HG02610 (cell line): ENCODE measurements at regions not wholly inside any gene's neighbourhood (a gene's known extent, or its start where the extent isn't known, plus 50 kb on each side); places are given as distances from the start of the nearest gene placed in this dataset.
"Not testable (repeated sequence)": the region's sequence is repeated elsewhere in the genome, so short reads cannot be mapped to it uniquely, and the experiment has no call there.

Experiments
- ATAC-seq: cut with Tn5 transposase; IDR thresholded peaks from one replicate; pipeline ENCODE4 v1.9.1; 2021; ENCODE audit warnings: mild to moderate bottlenecking, moderate library complexity; ENCODE audit not compliant: unreplicated experiment

- ATAC-seq = not testable (repeated sequence)
Measured at GRCh38 chr2:13334071-13334470, 617.3 kb downstream of the TRIB2 start.

DNA sequence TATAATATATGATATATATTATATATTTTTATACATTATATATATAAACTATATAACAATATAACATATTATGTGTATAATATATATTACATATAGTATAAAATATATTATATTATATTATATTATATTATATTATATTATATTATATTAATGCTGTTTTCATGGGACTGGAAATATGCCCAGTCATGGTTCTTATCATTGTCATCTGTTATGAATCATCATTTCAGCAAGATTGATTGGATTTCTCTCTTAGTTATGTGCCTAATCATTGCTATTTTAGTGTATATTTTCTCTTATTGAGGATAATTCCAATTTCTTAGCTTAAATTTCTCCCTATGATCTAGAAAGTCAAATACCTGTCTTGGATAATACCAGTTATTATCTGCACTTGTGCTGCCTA, 617.8 kb downstream of the TRIB2 start:
- ATAC-seq = no peak

DNA sequence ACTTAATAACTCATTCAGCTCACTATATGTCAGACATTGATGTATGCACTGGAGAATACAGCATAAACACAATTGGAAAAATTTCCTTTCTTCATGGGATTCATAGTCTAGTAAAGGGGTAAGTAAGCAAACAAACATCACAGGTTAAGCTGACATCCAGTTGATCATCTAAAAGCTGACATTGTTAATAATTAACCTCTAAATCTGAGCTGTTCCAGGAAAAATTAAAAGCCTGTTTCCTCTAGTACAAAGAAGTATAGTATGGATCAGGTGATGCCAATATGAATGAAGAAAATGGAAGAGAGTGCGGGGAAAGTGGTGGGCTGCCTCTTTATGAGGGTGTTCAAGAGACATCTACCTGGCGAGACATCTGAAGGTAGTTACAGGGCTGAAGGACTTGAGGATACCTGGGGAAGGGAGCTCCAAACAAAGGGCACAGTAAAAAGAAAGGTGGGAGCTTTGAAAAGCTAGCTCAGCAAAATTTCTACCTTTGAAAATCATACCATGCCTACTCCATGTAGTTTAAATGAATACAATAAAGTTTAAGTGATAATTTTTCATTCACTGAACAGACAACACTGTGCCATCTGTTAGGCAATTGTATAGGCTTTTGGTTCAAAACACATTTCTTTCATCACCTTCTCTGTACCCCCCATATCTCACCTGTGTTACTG, 619.3 kb downstream of the TRIB2 start:
- no peak for ATAC-seq

DNA sequence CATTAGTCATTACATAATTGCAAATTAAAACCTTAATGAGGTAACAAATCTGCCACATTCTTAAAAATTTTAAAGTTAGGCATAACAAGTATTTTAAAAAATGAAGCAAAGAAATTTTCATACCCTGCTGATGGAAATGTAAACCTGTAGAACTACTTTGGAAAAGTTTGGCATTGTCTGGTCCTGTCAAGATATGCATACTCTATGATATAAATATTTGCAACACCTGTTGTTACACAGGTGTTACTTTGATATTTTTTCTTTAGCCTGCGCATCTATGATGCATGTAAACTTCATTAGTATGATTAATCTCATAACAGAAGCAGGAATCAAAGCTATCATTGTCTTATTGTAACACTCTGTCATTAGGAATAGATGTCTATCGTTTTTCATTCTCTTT, 634.3 kb downstream of the TRIB2 start:
- ATAC-seq = no peak

- ATAC-seq = no peak
Measured at GRCh38 chr2:13353083-13353482, 636.3 kb downstream of the TRIB2 start.

DNA sequence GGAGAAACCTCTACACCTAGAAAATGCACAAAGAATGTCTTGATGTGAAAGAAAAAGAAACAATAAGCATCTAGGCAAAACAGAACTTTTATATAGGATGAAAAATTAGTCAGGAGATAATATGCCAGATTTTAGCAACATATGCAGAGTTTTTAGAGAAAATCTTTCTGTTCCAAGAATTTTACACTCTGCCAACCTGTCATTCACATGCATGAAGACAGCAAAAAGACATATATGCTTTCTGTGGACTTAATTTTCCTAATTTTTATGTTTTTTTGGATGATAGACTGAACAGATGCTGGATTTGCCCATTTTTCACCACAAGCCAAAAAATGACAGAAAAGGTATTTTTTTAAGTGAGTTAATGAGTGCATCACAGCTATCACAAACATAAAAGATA, 637.3 kb downstream of the TRIB2 start:
- ATAC-seq = no peak

- ATAC-seq = not testable (repeated sequence)
Measured at GRCh38 chr2:13381928-13382327, 665.2 kb downstream of the TRIB2 start.

DNA sequence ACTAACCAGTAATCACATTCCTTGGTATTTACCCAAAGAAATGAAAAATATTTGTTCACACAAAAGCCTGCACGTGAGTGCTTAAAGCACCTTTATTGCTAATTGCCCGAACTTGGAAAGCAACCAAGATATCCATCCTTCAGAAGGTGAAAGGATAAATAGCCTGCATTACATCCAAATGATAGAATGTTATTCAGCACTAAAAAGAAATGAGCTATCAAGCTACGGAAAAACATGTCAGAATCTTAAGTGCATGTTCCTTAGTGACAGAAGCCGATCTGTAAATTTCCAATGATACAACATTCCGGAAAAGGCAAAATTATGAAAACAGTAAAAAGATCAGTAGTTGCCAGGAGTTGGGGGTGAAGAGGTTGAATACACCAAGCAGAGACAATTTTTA, 672.4 kb downstream of the TRIB2 start:
- ATAC-seq = not testable (repeated sequence)

GRCh38 chr2:13390676-13391075, 673.9 kb downstream of the TRIB2 start:
- no peak for ATAC-seq

DNA sequence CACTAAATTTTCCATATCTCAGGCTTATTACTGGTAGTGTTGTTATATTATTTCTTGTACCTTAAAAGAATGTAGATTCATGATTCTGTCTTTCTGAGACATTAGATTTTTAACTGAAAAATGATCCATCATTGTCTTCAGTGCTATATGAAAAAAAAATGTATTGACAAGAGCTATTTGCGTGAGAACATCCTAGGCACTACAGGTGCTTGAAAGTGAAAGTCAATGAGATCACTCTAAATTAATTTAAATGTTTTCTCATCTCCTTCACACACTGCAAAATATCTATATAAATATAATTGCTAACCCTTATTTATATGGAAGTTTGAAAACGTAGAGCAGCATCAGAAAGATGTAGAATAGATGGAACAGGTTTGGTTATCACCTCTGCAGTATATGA, 684.6 kb downstream of the TRIB2 start:
- ATAC-seq = no peak

- no peak for ATAC-seq
Measured at GRCh38 chr2:13413989-13414388, 697.3 kb downstream of the TRIB2 start.

DNA sequence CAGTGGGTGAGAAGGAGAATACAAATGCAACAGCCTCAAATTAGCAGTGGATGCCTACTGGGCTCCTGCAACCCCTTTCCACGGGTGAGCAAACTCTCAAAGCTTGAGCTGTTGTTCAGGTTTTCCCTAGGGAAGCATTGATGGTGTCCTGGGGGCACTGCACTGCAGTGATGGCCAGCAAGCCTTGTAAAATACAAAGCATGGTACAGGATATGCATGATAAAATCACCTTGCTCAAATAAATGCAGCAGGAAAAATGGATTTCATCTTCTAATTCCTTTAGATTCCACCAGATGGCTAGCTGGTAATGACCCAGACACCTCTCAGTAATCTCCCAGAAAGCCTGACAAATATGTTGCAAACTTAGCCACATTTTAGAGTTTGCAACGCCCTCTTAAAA, 698.2 kb downstream of the TRIB2 start:
- no peak for ATAC-seq

GRCh38 chr2:13433954-13434353, 717.2 kb downstream of the TRIB2 start:
- ATAC-seq = no peak

DNA sequence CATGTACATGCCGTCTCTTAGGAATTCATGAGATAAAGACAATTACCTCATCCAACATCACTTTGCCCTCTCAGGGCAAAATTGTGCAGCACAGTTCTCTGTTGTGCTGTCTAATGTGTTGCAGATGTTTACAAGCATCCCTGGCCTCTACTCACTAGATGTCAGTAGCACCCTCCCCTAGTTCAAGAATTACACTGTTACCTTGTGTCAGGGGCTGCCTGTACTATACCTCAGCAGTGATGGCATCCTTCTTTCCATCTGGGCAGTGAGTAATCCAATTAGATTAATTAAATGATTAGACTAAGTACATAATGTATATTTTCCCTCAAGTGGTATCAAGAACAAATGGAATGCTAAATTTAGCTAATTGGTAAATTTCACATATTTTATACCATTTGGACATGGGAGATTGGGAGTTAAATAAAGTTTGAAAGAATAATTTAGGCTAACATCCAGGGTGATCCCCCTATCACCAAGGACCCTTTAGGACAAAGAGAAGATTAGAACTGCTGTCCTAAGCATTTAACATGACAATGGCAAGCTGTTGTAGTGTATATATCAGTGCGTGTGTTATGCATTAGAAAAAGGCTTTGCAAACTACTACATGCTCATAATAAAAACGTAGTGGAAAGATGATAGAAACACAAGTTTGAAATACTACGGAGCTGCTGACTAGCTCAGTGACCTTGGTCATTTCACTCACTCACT, 727.0 kb downstream of the TRIB2 start:
- ATAC-seq = peak; percentile 89

GRCh38 chr2:13462464-13462863, 745.7 kb downstream of the TRIB2 start:
- ATAC-seq = no peak

DNA sequence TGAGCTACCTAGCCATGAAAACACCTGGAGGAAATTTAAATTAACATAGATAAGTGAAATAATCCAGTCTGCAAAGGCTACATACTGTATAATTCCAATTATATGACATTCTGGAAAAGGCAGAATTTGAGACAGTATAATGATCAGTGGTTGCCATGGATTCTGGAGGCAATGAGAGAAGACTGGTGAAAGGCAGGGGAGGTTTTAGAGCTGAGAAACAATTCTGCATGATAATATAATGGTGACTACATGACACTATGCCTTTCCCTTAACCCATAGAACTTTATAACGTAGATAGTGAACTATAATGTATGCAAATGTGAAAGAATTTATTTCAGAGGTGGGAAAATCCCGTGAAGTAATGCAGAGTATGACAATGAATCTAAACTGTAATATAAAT, 749.3 kb downstream of the TRIB2 start:
- ATAC-seq = no peak

GRCh38 chr2:13474538-13474937, 757.8 kb downstream of the TRIB2 start:
- ATAC-seq = peak; percentile 90

DNA sequence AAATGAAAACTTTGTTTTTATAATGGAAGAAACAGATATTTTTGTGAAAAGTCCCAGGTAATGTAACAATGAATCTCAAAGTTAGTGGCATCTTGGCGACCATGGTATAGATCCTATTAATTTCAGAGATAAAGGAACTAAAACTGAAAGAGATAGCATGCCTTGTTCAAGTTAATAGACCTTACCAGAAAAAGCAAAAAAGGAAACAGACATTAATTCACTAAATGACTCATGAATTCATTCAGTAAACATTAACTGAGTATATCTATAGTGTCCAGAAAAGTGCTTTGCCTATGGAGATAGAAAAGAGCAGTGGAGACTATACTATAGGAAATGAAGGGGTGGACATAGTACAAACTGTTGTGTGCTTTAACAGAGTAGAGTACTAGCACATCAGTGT, 763.3 kb downstream of the TRIB2 start:
- peak; percentile 84 for ATAC-seq

DNA sequence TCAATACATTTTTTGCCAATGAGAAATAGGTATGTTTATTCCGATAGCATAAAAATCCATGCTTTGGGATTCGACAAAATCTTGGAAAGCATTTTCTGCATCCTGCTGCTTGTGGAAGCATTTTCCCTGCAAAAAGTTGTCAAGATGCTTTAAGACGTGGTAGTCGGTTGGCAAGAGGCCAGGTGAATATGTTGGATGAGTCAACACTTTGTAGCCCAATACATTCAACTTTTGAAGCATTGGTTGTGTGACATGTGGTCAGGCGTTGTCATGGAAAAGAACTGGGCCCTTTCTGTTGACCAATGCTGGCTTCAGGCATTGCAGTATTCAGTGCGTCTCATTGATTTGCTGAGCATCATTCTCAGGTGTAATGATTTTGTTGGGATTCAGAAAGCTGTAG, 764.5 kb downstream of the TRIB2 start:
- ATAC-seq = no peak

DNA sequence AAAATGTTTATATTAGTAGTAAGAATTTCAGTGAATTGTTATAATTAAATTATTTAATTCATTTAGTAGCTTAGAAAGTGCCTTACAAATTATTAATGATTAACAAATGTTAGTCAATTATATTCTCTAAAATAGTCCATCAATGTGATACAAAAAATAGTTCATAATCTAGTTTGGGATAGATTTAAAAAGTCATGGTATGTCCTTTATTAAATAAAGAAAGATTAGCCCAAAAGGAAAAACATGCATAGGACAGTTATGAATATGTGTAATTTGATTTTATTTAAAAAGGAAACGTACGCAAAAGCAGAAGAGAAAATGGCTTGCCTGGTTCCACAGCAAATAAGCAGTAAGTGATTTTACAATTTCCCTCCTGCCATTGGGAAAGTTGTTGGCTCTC, 768.5 kb downstream of the TRIB2 start:
- ATAC-seq = no peak

- ATAC-seq = no peak
Measured at GRCh38 chr2:13488965-13489364, 772.2 kb downstream of the TRIB2 start.

GRCh38 chr2:13492262-13492661, 775.5 kb downstream of the TRIB2 start:
- ATAC-seq = no peak

GRCh38 chr2:13495051-13495450, 778.3 kb downstream of the TRIB2 start:
- ATAC-seq = peak; percentile 55
